Fibroblast of villous mesenchyme (primary cell): ENCODE measurements at regions not wholly inside any gene's neighbourhood (a gene's known extent, or its start where the extent isn't known, plus 50 kb on each side); places are given as distances from the start of the nearest gene placed in this dataset.

ENCODE experiments used
- DNase-seq: peaks from one replicate; pipeline ENCODE4 v3.0.0-alpha.2; 2010; ENCODE audit warnings: low read depth
- H3K4me3 ChIP-seq: 2 replicates; pipeline ENCODE4 v1.5.1; 2011; ENCODE audit warnings: low read depth, mild to moderate bottlenecking, low read length
- TF ChIP-seq, protein P1 (sequence below): IDR thresholded peaks from 2 replicates; pipeline ENCODE4 v1.5.1; 2012; ENCODE audit warnings: low read depth, mild to moderate bottlenecking, low read length; ENCODE audit not compliant: insufficient read depth

DNA sequence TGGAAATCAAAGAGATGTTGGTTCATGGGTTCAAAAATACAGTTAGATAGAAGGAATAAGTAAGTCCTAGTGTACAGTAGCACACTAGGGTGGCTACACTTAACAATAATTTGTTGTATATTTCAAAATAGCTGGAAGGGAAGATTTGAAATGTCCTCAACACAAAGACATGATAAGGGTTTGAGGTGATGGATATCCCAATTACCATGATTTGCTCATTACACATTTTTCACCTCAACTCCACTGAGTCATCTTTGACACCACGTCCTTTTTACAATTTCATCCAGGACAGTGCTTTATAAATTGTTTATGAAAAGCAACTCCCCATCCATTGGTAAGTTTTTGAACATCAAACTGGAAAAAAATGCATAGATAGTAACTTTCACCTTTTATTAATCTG is 208.3 kb downstream of the ZC3H11B start:
- TF ChIP-seq, protein P1, sequence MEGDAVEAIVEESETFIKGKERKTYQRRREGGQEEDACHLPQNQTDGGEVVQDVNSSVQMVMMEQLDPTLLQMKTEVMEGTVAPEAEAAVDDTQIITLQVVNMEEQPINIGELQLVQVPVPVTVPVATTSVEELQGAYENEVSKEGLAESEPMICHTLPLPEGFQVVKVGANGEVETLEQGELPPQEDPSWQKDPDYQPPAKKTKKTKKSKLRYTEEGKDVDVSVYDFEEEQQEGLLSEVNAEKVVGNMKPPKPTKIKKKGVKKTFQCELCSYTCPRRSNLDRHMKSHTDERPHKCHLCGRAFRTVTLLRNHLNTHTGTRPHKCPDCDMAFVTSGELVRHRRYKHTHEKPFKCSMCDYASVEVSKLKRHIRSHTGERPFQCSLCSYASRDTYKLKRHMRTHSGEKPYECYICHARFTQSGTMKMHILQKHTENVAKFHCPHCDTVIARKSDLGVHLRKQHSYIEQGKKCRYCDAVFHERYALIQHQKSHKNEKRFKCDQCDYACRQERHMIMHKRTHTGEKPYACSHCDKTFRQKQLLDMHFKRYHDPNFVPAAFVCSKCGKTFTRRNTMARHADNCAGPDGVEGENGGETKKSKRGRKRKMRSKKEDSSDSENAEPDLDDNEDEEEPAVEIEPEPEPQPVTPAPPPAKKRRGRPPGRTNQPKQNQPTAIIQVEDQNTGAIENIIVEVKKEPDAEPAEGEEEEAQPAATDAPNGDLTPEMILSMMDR: no peak
- DNase-seq: no peak
- no peak overlapping the region for H3K4me3 ChIP-seq

- TF ChIP-seq, protein P1: no peak
- DNase-seq: no peak
- no peak overlapping the region for H3K4me3 ChIP-seq
Measured at GRCh38 chr1:219402925-219403324, 210.0 kb downstream of the ZC3H11B start.

- TF ChIP-seq, protein P1: no peak
- H3K4me3 ChIP-seq: no peak overlapping the region
- DNase-seq: no peak
Measured at GRCh38 chr1:219401724-219402625, 210.9 kb downstream of the ZC3H11B start.

- TF ChIP-seq, protein P1: no peak
- no peak for DNase-seq
- no peak overlapping the region for H3K4me3 ChIP-seq
Measured at GRCh38 chr1:219399446-219399845, 213.5 kb downstream of the ZC3H11B start.

- TF ChIP-seq, protein P1: no peak
- H3K4me3 ChIP-seq: no peak overlapping the region
- no peak for DNase-seq
Measured at GRCh38 chr1:219398815-219399396, 214.0 kb downstream of the ZC3H11B start.

DNA sequence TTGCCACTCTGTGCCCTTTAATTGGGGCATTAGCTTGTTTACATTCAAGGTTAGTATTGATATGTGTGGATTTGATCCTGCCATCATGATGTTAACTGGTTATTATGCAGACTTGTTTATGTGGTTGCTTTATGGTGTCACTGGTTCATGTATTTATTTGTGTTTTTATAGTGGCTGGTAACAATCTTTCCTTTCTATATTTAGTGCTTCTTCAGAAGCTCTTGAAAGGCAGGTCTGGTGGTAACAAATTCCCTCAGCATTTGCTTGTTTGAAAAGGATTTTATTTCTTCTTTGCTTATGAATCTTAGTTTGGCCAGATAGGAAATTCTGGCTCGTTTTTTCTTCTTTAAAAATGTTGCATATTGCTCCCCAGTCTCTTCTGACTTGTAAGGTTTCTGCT is 215.4 kb downstream of the ZC3H11B start:
- TF ChIP-seq, protein P1: no peak
- no peak overlapping the region for H3K4me3 ChIP-seq
- DNase-seq: no peak
